H9 (cell line): ENCODE measurements at regions not wholly inside any gene's neighbourhood (a gene's known extent, or its start where the extent isn't known, plus 50 kb on each side); places are given as distances from the start of the nearest gene placed in this dataset.

Experiments used
- DNase-seq: peaks from one replicate; pipeline ENCODE4 v3.0.0-alpha.2; 2017
- H2AFZ ChIP-seq: one replicate; pipeline ENCODE4 v1.6.1; 2013; ENCODE audit warnings: mild to moderate bottlenecking, low read length, control low read depth, moderate library complexity
- H2AK5ac ChIP-seq: 2 replicates; pipeline ENCODE4 v1.6.1; 2013; ENCODE audit warnings: low read length, control low read depth, mixed read lengths; ENCODE audit not compliant: insufficient read length
- H2BK120ac ChIP-seq: one replicate; pipeline ENCODE4 v1.6.1; 2013; ENCODE audit warnings: low read depth, mild to moderate bottlenecking, low read length, control low read depth, inconsistent platforms; ENCODE audit not compliant: poor library complexity, severe bottlenecking
- H2BK12ac ChIP-seq: 2 replicates; pipeline ENCODE4 v1.6.1; 2013; ENCODE audit warnings: low read length, control low read depth, mixed read lengths, low read depth; ENCODE audit not compliant: insufficient read length
- H2BK15ac ChIP-seq: 2 replicates; pipeline ENCODE4 v1.6.1; 2013; ENCODE audit warnings: low read depth, low read length, control low read depth
- H2BK20ac ChIP-seq: one replicate; pipeline ENCODE4 v1.6.1; 2013; ENCODE audit warnings: low read depth, mild to moderate bottlenecking, low read length, control low read depth, inconsistent platforms; ENCODE audit not compliant: poor library complexity, severe bottlenecking
- H2BK5ac ChIP-seq: 2 replicates; pipeline ENCODE4 v1.6.1; 2013; ENCODE audit warnings: low read length, control low read depth, mixed read lengths; ENCODE audit not compliant: insufficient read length
- H3K14ac ChIP-seq: 2 replicates; pipeline ENCODE4 v1.6.1; 2013; ENCODE audit warnings: low read length, control low read depth; ENCODE audit not compliant: insufficient read depth
- H3K18ac ChIP-seq: 2 replicates; pipeline ENCODE4 v1.6.1; 2013; ENCODE audit warnings: low read depth, mild to moderate bottlenecking, mixed read lengths, low read length, control low read depth; ENCODE audit not compliant: insufficient read length
- H3K23ac ChIP-seq: 2 replicates; pipeline ENCODE4 v1.6.1; 2013; ENCODE audit warnings: low read length, control low read depth, mixed read lengths, low read depth; ENCODE audit not compliant: insufficient read length
- H3K23me2 ChIP-seq: 2 replicates; pipeline ENCODE4 v1.6.1; 2013; ENCODE audit warnings: low read depth, mild to moderate bottlenecking, mixed read lengths, low read length, control low read depth; ENCODE audit not compliant: insufficient read length, poor library complexity, severe bottlenecking
- H3K27ac ChIP-seq: 2 replicates; pipeline ENCODE4 v1.5.1; 2013; ENCODE audit warnings: low read length, control low read depth, mixed read lengths, low read depth; ENCODE audit not compliant: insufficient read length
- H3K27me3 ChIP-seq: 2 replicates; pipeline ENCODE4 v1.6.1; 2013; ENCODE audit warnings: low read length, control low read depth, inconsistent platforms; ENCODE audit not compliant: insufficient read depth
- H3K4ac ChIP-seq: 2 replicates; pipeline ENCODE4 v1.6.1; 2013; ENCODE audit warnings: low read depth, mild to moderate bottlenecking, control low read depth, inconsistent platforms, low read length, moderate library complexity
- H3K4me1 ChIP-seq: 2 replicates; pipeline ENCODE4 v1.6.1; 2013; ENCODE audit warnings: low read length, control low read depth, inconsistent platforms; ENCODE audit not compliant: insufficient read depth
- H3K4me2 ChIP-seq: 2 replicates; pipeline ENCODE4 v1.6.1; 2013; ENCODE audit warnings: low read length, control low read depth, mixed read lengths; ENCODE audit not compliant: insufficient read length, insufficient read depth
- H3K56ac ChIP-seq: 2 replicates; pipeline ENCODE4 v1.6.1; 2013; ENCODE audit warnings: low read depth, mild to moderate bottlenecking, mixed read lengths, low read length, control low read depth; ENCODE audit not compliant: insufficient read length
- H3K79me1 ChIP-seq: 2 replicates; pipeline ENCODE4 v1.6.1; 2013; ENCODE audit warnings: low read depth, mild to moderate bottlenecking, moderate library complexity, low read length, control low read depth, inconsistent platforms; ENCODE audit not compliant: insufficient read depth, poor library complexity, severe bottlenecking
- H3K79me2 ChIP-seq: 2 replicates; pipeline ENCODE4 v1.6.1; 2013; ENCODE audit warnings: low read length, control low read depth, inconsistent platforms; ENCODE audit not compliant: insufficient read depth
- H3K9ac ChIP-seq: 2 replicates; pipeline ENCODE4 v1.6.1; 2013; ENCODE audit warnings: low read length, control low read depth, mixed read lengths; ENCODE audit not compliant: insufficient read length; ENCODE audit errors: extremely low read depth
- H3K9me3 ChIP-seq: one replicate; pipeline ENCODE4 v1.6.1; 2013; ENCODE audit warnings: low read depth, low read length, inconsistent platforms; ENCODE audit not compliant: control insufficient read depth
- H3T11ph ChIP-seq: one replicate; pipeline ENCODE4 v1.6.1; 2013; ENCODE audit warnings: mild to moderate bottlenecking, low read length, control low read depth, inconsistent platforms
- H4K20me1 ChIP-seq: one replicate; pipeline ENCODE4 v1.6.1; 2013; ENCODE audit not compliant: control insufficient read depth, insufficient read length, insufficient read depth
- H4K5ac ChIP-seq: 2 replicates; pipeline ENCODE4 v1.6.1; 2013; ENCODE audit warnings: low read depth, mild to moderate bottlenecking, mixed read lengths, low read length, control low read depth; ENCODE audit not compliant: insufficient read length
- H4K8ac ChIP-seq: replicated peaks from 2 replicates; pipeline ENCODE4 v1.6.1; 2013; ENCODE audit warnings: low read length, control low read depth, mixed read lengths, low read depth; ENCODE audit not compliant: insufficient read length
- H4K91ac ChIP-seq: 2 replicates; pipeline ENCODE4 v1.6.1; 2013; ENCODE audit warnings: low read depth, mild to moderate bottlenecking, moderate library complexity, mixed read lengths, low read length, control low read depth; ENCODE audit not compliant: insufficient read length
- H3K27ac Mint-ChIP-seq, 3 experiments: 2 replicates in 2 of 3; 3 replicates in 1 of 3; pipeline ENCODE4 v1.8.0; 2020 to 2021; ENCODE audit warnings: mixed read lengths in 3 of 3, mild to moderate bottlenecking in 1 of 3, moderate library complexity in 1 of 3
- H3K27me3 Mint-ChIP-seq: 2 replicates; pipeline ENCODE4 v1.8.0; 2021; ENCODE audit warnings: low read depth, mild to moderate bottlenecking, moderate library complexity, mixed read lengths
- H3K36me3 Mint-ChIP-seq, 3 experiments: 2 replicates in 2 of 3; 3 replicates in 1 of 3; pipeline ENCODE4 v1.8.0; 2020 to 2021; ENCODE audit warnings: low read depth in 3 of 3, mixed read lengths in 3 of 3; ENCODE audit not compliant: insufficient read depth in 1 of 3
- H3K4me1 Mint-ChIP-seq, 2 experiments: 2 replicates each; pipeline ENCODE4 v1.8.0; 2020; ENCODE audit warnings: mixed read lengths in 2 of 2
- H3K4me3 Mint-ChIP-seq, 2 experiments: 2 replicates in 1 of 2; 3 replicates in 1 of 2; pipeline ENCODE4 v1.8.0; 2020 to 2021; ENCODE audit warnings: mild to moderate bottlenecking in 2 of 2, mixed read lengths in 2 of 2, moderate library complexity in 1 of 2
- H3K9me3 Mint-ChIP-seq, 2 experiments: 2 replicates in 1 of 2; 3 replicates in 1 of 2; pipeline ENCODE4 v1.8.0; 2020; ENCODE audit warnings: mild to moderate bottlenecking in 2 of 2, mixed read lengths in 2 of 2, moderate library complexity in 1 of 2
- CTCF ChIP-seq: fragments of 200-600 bp; sonication (generic); conservative IDR thresholded peaks from 3 replicates; pipeline ENCODE4 v1.8.0; 2021; ENCODE audit warnings: antibody characterized with exemption, mild to moderate bottlenecking
- WGBS: extraction: QIAGEN DNeasy Blood & Tissue Kit; methylation state at CpG from one replicate; pipeline ENCODE4 v1.1.7; 2013; ENCODE audit warnings: missing lambda C conversion rate, low lambda C conversion rate, mixed read lengths; ENCODE audit not compliant: insufficient read length; ENCODE audit errors: extremely low coverage; 5-methylcytosine and 5-hydroxymethylcytosine counted together

GRCh38 chr11:101291279-101291678 is 161.7 kb upstream of the PGR start:
- no CpG with 5 or more reads among the region's 1 CpG for WGBS
- H2BK5ac ChIP-seq, result no peak overlapping the region
- H4K8ac ChIP-seq, result no peak overlapping the region
- no peak overlapping the region for H3T11ph ChIP-seq
- H3K79me2 ChIP-seq, result no peaks in the 10 kb centered on the region
- H4K20me1 ChIP-seq, result no peaks in the 10 kb centered on the region
- Mint-ChIP-seq H3K27me3 (no peaks in the 10 kb centered on the region), H3K4me1 (no peaks in the 10 kb centered on the region), H3K36me3 (peaks cover 0 to 2% (median 0%) of the 10 kb centered on the region in 3 experiments; a peak in 1 of 7 replicates), H3K27ac (no peak overlapping the region), H3K4me3 (no peak overlapping the region), H3K9me3 (peaks cover 4% of the 10 kb centered on the region in 2 experiments; a peak in 4 of 5 replicates)
- H3K4ac ChIP-seq, result no peak overlapping the region
- no peak for TF ChIP-seq CTCF
- DNase-seq, result no peak
- no peak overlapping the region for H2AFZ ChIP-seq
- H3K14ac ChIP-seq, result no peak overlapping the region
- no peak overlapping the region for H3K4me2 ChIP-seq
- H3K23ac ChIP-seq, result no peak overlapping the region
- H3K27ac ChIP-seq, result no peak overlapping the region
- no peak overlapping the region for H4K91ac ChIP-seq
- no peak overlapping the region for H3K56ac ChIP-seq
- H2BK12ac ChIP-seq, result no peak overlapping the region
- H2BK120ac ChIP-seq, result no peak overlapping the region
- H3K9me3 ChIP-seq, result no peaks in the 10 kb centered on the region
- no peaks in the 10 kb centered on the region for H3K23me2 ChIP-seq
- H4K5ac ChIP-seq, result no peak overlapping the region
- H3K18ac ChIP-seq, result no peak overlapping the region
- no peak overlapping the region for H3K9ac ChIP-seq
- no peak overlapping the region for H2BK20ac ChIP-seq
- H2AK5ac ChIP-seq, result no peak overlapping the region
- no peaks in the 10 kb centered on the region for H3K79me1 ChIP-seq
- no peaks in the 10 kb centered on the region for H3K27me3 ChIP-seq
- no peak overlapping the region for H2BK15ac ChIP-seq
- no peaks in the 10 kb centered on the region for H3K4me1 ChIP-seq
